EH (cell line): ENCODE measurements at regions not wholly inside any gene's neighbourhood (a gene's known extent, or its start where the extent isn't known, plus 50 kb on each side); places are given as distances from the start of the nearest gene placed in this dataset.

Experiments used
- DNase-seq: peaks from one replicate; pipeline ENCODE4 v3.0.0-alpha.2; 2015; ENCODE audit warnings: low read depth

DNA sequence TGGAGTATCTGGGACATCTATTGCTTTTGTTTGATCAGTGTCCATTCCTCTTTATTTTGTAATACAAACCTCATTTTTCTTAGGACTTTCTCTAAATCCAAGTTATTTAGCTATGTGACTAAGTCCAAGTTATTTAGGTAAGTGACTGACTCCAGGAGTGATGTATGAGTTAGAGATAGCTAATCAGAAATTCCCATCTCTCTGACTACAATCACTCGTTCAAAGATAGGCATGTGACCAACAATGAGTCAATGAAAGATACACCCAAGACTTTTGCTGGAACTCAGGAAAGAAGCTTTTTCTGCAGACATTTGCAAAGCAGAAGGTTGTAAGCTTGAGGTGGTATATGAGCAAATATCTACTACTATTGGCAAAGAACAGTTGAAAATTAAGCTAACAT, 72.5 kb upstream of the KCNIP4 start:
- no peak for DNase-seq

DNA sequence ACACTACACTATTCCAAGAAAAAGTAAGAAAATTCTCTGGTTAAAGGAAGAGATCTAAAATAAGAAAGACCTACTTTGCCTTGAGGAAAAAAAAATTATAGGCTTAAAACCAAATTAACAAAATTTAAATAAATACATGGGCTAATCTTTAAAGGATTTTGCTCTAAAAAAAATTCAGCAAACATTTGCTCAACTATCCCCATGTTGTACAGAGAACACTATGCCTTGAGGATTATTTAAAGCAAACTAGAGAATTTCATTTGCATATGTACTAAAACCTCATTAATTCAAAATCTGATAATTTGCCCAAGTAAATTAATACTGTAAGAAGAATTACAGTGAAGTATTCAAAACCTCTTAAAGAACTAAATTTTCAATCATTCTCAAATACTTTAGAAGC, 71.6 kb upstream of the KCNIP4 start:
- DNase-seq, result no peak

DNA sequence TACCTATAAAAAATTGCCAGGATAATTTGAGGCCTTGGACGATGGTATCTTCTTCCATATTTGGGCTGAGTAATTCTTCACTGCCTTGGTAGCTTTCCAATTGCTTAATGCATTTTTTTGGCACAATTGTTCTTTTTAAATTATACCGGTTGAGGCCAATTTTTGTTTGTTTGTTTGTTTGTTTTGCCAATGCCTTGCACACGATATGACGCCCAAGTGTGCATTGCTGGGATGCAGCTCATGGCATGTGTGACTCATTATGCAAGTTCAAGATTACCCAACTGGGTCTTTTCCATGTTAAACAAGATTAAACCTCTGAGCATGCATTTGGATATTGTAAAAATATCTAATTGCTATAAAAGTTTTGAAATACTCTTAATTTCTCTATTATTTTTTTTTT, 71.1 kb upstream of the KCNIP4 start:
- DNase-seq, result peak; percentile 24

DNA sequence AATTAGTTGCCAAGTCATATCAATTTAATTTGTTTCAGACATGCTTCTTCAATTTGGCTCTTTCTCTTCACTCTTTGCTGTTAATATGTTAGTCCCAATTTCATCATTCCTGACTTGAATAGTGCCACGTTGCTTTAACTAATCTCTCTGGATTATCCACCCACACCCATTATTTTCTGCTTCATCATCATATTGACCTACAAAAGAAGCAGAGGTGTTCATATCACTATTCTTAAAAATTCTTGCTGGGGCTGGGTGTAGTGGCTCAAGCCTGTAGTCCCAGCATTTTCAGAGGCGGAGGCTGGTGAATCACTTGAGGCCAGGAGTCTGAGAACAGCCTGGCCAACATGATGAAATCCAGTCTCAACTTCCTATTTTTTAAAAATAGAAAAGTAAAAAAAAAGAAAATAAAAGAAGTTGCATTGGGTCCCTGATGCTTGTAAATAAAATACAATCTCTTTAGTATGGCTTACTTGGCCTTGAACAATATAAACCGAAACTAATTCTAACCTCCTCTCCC, 65.7 kb upstream of the KCNIP4 start:
- peak; percentile 55 for DNase-seq

DNA sequence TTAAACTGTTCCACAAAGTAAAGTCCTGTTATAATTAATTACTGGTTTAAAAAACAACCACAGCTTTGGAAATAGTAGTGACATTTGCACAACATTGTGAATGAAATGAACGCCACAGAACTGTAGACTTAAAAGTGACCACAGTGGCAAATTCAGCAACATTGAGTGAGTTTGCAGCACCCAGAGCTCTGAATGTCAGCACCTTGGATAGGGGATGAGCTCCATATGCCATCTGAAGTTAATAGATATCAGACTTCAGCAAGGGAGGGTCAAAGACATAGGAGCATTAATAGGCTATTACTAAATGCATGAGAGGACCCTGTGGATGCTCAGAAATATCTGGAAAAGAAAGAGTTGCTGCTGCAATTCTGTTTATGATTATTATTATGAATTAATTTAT, 55.3 kb upstream of the KCNIP4 start:
- DNase-seq, result peak; percentile 24
